Putamen (tissue), 1 donor: ENCODE measurements at regions not wholly inside any gene's neighbourhood (a gene's known extent, or its start where the extent isn't known, plus 50 kb on each side); places are given as distances from the start of the nearest gene placed in this dataset.
A peak's percentile ranks its signal among the peaks of the same experiment; 100 is the strongest.
"Not testable (repeated sequence)": the region's sequence is repeated elsewhere in the genome, so short reads cannot be mapped to it uniquely, and the experiment has no call there.

ENCODE experiments used
- DNase-seq: peaks from one replicate; pipeline ENCODE4 v3.0.0-alpha.2; 2016; ENCODE audit warnings: low spot score

DNA sequence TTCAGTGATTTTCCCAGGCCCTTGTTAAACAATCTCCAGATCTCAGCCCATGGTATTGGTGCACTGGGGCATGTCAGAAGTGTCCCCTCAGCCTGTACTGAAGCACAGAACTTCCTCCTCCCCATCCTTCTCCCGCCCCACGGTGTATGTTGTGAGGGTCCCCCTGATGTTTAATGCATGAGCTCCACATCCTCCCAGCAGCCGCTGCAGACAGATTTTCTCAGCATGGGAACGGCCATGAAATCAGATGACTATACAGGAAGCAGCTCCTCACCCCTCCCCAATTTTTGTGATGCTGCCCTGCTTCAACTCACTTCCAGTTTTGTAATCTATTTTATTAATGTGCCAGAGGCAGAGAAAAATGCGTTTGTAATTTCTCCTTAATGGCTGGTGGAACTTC, 406.0 kb downstream of the MIAT start:
- no peak for DNase-seq

DNA sequence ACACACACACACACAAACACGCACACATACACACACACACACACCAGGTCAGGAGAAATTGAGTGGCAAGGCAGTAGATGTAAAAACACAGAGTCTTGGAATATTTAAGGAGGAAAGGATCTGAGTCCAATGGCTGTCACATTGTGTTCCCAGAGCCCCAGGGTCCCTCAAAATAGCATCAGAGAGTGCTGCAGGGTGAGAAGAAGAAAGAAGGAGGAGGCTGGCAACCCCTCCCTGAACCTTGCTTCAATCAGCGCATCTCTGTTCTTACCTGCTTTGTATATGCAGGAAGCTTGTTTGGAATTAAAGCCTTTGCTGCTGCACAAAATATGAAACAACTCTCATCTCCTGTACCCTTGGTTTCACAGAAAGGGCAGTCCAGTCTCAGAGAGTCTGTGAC, 406.5 kb downstream of the MIAT start:
- DNase-seq, result no peak

DNA sequence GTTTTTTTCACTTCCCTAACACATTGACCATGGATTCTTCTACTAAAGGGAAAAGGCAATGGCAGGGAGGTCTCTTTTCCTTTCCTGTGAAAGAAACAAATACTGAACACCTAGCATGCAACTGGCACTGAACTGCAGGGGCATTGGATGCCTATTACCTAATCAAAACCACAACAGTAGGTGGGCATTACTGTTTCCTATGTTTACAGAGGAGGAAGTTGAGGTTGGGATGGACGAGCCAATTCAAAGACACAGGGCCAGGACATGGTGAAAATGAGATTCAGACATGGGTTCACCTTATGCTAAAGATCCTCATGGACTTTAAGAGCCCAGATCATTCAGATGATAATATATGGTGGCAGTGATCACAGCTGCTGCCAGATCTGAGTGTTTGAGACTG, 407.0 kb downstream of the MIAT start:
- DNase-seq, result no peak

DNA sequence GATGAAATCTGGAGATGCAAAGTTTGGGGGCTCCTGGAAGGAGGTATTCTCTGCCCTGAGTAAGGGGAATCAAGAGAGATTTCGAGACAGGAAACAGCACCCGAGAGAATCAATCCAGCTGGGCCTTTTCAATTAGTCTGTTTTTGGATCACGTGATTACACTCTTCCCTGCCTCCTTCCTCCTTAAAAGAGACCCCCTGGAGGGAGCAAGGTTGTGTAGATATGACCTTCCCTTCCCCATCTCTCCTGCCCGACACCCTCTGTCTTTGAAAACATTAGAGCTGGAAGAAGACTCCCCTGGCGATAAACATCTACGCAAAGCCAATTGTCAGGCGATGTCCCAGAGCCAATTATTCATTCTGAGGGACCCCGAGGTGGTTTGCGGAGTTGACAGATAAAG, 407.9 kb downstream of the MIAT start:
- no peak for DNase-seq

DNA sequence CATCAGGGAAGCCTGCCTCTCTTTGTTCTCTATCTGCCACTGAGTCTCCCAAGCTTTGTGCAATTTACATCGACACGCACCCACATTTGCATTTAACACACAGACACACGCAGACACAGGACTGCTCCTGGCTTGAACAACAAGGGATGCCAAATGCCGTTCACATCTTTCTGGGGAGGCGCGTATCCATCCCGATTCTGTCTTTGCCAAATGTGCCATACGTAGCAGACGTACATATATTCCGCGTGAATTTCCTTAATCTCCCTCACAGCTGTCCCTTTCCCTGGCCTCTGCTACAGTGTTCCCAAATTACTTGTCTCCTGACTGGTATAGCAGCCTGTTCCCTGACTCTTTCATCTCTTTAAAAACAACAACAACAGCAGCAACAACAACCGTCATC, 409.5 kb downstream of the MIAT start:
- DNase-seq, result no peak

DNA sequence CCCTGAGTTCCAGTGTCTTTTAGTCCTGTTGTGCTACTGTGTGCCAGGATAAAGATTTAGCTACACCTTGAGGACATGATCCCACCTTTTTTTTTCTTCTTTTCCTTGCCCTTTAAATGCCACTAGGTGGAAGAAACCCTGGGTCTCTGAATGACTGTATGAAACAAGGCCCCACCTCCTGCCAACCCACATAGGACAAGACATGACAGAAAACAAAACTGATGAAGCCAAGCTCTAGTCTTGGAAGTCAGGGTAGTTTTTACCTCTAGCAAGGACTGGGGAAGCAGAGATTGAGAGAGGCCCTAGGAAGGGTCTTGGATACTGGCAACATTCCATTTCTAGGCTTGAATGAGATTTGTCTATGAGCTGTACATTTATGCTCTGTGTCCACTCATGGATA, 410.7 kb downstream of the MIAT start:
- DNase-seq, result no peak

DNA sequence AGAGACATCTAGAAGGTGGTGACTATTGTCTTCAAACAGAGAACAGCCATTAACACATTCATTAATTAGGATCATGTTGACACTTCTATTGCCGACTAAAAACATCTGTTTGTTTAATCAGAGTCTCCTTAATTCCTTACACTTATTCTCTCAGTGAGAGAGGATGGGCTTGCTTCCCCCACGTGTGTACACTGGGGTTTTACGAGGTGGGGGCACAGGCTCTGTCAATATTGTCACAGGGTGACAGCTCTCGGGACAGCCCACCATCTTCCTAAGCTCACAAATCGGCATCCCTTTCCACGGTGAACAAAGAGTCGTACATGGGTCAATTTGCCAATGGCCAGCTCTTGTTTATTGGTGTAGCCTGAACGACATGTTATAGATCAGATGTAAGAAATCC, 413.2 kb downstream of the MIAT start:
- no peak for DNase-seq

DNA sequence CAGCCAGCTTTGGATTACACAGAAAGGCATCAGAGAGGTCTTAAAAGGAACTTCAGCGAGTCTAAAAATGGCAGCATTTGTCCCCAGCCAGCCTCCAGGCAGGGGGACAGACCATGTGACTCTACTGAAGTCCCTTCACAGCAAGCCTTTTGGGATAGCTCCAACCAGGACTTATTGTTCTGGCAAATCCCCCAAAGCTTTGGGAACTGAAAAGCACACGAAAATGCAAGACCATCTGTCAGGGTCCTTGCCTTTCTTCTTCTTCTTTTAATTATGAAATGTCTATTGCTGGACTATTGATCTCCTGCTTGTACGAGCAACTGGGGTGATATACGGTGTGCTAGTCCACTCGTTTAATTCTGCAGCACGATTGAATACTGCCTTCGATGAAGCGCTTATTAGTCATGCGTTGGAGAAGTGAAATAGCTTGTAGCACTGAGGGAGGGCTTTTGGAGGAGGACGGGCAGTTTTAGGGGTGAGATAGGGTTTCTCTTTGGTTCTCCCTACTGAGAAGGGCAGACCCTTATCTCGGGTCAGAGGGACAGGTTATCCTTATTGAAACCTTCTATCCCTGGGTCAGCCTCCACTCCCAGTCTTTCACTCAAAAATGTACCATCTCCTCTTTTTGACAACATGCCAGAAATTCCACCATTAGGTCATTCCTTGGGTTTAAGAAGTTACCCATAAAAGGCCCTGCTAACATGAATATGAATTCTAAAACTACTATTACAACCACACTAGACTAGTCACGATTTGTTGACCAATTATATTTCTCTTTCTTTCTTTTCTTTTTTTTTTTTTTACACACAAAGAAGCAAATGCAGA, 416.4 kb downstream of the MIAT start:
- DNase-seq, result no peak

DNA sequence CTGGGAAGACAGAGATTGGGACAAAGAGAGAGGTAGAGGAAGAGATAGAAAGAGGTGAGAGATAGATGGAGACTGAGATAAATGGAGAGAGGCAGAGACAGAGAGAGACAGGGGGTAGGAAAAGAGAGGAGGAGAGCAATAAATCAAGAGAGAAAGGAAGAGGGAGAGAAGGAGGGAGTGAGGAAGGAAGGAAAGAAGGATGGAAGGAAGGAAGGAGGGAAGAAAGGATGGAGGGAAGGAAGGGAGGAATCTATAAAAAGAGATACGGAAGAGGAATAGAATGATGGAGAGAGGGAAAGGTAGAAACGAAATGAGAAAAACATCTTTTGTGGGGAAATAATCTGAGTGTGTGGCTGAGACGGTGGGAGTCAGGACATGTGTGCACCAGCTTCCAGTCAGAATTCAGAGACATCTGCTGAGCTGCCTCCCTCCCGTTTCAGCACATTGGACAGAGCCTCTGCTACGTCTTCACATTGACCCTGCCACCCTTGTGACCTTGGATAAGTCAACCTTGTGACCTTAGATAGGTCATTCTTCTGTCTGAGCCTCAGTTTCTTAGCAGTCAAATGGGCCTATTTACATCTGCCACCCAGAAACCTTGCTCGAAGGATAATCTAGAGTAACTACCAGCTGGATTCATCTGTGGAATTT, 417.8 kb downstream of the MIAT start:
- DNase-seq, result no peak

DNA sequence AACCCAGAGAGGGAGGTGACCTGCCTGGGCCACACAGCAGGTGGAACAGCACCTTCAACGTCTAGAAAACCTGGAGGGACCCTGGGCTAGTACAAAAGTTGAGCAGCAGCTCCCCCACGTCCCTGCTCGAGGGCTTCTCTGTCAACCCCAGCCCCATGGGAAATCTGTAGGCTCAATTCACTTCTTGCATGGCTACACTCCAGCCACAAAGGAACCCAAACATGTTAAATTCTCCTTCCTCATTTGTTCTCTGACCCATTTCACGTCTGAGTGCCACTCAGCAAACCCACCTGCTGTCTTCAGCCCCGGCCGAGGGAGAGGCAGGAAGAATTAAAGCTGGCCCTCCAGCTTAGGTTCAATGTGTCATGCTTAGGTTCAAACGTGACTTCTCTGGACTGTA, 418.5 kb downstream of the MIAT start:
- no peak for DNase-seq

DNA sequence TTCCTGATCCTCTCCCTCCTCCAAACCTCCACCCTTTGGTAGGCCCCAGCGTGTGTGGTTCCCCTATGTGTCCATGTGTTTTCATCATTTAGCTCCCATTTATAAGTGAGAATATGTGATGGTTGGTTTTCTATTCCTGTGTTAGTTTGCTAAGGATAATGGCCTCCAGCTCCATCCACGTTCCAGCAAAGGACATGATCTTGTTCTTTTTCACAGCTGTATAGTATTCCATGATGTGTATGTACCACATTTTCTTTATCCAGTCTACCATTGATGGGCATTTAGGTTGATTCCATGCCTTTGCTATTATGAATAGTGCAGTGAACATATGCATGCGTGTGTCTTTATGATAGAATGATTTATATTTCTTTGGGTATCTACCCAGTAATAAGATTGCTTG, 420.7 kb downstream of the MIAT start:
- DNase-seq, result not testable (repeated sequence)

DNA sequence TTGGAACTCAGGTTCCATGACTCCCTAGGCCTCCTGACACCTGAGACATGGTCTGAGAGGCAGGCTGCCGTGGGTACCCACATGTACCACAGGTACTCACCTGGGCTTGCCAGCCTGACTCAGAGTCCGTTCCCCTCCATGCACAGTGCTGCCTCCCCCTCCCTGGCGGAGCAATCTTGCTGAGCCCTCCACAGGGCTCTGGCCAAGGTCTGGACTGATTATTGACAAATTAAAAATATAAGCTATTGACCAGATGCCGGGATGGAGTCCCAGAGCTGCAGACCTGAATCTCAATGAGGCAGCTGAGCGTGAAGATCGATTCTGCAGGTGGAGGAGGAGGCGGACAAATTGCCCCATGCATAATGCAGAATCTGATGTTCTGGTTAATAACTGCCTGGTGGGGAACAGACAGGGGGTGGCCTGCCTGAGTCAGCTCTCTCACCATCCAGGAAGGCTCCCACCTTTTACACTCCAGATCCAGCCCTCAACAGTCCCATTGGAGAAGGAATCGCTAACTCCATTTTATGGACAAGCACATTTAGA, 422.7 kb downstream of the MIAT start:
- DNase-seq, result no peak

DNA sequence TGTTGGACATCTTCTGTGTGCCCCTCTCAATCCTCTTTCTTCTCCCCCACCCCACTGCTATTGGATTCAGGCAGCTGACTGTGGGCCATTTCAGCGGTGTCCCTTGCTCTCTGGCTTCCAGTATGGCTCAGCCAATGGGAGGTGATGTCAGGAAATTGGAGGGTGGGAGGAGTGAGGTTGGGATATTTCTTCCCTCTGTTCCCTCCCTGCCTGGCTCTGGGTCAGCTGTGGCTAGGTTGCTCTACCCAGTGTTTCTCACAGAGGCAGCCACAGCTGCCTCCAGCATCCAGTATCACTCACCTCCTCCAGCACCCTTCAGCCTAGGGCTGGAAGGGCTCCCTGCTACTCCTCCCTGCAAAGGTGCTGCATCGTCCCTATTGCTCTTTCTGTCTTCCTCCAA, 423.5 kb downstream of the MIAT start:
- DNase-seq, result no peak

DNA sequence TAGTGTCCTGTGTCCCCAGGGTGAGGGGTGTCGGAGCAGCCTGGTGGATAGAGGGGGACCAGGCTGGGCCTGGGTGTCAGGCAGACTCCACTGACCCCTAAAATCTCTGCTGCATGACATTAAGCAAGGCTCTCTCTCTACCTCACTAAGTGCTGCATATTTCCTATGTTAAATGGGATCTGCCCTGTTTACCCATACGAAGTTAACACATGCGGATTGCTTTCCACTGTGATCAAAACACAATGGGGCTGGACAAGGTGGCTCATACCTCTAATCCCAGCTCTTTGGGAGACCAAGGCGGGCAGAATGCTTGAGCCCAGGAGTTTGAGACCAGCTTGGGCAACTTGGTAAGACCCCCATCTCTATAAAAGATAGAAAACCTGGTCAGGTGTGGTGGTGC, 426.2 kb downstream of the MIAT start:
- DNase-seq, result no peak

DNA sequence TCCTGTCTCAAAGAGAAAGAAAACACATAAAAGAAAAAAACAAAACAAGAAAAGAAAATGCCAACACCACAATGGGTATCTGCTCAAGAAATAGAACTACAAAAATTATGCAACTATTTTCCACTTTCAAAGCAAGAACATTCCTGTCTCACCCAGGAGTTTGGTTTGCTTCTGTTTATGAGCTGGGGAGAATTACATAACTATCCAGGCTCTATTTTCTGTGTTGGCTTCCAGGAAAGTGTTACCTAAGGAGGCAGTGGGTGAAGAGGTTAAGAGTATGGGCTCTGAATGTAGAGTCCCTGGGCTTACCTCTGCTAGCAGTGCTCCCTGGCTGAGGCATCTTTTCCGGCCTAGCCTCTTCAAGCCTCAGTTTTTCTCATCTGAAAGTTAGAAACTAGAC, 426.7 kb downstream of the MIAT start:
- DNase-seq, result no peak

DNA sequence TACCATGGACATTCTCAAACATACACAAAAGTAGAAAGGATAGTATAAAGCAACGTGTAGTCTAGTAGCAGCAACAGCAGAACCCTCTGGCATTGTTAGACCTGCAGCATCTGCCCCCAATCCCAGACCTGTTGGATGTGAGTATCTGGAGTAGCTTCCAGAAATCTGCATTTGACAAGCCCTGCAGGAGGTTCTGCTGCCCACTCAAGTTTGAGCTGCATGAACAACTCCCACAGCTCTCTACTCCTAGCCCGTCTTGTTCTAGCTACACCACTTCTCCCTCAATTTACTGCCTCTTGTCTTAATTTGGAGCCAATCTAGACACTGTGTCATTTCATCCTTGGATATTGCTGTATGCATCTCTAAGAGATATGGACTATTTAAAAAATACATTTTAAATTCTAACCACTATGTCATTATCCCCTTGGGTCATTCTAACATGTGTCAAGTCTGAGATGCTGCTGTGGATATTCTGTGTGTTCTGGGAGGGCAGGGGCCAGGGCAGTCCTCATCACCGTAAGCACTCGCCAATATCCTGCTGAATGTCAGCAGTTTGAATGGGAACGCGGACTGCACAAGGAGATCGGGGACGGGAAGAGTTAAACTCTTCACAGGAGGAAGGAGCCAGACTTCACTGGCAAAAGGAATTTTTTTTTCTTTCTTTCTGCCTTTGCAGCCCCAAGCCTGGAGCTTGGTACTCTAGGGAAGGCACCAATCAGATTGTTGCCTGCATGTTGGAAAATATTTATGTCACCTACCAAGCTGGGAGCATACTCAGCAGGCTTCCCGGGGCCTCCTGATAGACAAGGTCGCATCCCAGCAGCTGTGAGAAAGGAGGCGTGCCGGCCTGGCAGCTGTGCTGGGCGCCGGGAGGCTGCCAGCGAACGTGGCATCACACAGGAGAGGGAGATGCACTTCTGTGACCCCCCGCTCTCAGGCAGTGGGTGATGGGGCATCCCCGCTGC, 429.0 kb downstream of the MIAT start:
- DNase-seq, result peak; percentile 61

DNA sequence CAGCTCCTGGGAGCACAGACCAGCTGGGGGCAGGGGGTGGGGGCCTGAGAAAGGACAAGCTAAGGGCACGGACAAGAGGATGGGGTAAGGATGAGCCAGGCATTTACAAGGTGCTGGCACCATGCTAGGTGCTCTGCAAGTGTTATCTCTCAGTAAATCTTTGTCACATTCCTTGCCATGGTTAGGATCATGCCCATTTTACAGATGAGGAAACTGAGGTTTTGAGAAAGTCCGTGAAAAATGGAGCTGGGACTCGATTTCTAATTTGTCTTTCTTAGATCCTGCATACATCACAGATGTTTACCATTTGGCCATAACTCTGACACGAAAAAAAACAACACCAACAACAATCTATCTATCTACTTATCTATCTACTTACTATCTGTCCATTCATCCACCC, 429.7 kb downstream of the MIAT start:
- DNase-seq, result no peak

DNA sequence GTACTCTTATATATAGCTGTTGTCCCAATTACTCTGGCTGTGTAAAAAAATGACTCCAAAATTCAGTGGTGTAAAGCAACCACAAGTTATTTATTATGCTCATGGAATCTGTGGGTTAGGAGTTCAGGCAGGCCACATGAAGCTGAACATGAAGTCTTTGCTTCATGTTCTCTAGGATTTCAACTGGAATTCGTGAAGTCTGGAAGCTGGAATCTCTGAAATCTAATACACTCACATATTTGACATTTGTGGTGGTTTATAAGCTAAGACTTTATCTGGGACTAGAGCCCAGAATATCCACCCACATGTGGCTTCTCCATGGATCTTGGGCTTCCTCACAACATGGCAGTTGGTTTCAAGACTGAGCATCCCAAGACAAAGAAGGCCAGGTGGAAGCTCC, 430.6 kb downstream of the MIAT start:
- no peak for DNase-seq

DNA sequence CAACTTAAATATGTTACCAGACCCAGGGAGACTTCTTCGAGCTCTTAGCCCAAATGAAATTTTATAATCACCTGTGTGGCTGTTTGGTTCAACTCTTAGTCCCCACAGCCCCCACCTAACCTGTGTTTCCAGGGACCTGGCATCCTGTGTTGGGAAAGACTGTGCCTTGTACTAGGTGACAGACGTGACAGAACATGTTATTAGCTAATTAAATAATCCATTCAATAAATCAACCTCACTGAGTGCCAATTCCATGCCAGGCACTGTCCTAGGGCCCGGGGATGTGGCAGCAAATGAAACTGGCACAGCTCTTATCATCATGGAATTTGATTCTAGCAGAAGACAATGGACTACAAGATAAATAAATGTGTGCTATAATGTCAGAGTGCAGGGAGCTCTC, 431.9 kb downstream of the MIAT start:
- DNase-seq, result no peak

DNA sequence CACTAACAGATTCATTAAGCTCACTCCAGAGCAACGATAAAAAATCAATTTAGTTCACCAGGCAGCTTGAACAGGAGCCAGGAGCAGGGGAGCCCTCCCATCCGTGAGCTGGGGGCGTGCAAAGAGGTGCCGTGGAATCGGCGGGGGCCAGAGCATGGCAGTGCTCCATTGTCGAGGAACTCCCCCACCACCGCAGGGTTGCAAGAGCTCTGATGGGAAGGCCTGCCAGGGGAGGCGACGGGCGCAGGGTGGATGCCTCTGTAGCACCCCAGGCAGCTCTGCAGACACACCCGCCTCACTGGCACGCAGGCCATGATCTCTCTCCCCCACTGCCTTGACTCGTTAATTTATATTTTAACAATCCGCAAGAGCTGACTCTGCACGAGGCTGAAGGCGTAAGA, 433.2 kb downstream of the MIAT start:
- DNase-seq, result peak; percentile 81

DNA sequence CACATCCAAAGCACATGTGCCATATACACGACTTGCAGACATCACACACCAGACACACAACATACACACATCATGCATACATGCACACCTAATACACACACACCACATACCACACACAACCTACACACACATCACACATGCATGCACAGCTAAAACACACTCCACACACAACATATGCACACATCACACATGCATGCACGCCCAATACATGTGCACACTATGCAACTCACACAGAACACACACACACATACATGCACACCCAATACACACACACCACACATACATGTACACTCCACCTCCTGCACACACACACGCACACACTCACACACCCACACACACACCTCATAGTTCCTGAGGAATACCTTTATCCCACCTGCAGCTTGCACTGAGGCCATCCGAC, 436.0 kb downstream of the MIAT start:
- DNase-seq, result no peak

DNA sequence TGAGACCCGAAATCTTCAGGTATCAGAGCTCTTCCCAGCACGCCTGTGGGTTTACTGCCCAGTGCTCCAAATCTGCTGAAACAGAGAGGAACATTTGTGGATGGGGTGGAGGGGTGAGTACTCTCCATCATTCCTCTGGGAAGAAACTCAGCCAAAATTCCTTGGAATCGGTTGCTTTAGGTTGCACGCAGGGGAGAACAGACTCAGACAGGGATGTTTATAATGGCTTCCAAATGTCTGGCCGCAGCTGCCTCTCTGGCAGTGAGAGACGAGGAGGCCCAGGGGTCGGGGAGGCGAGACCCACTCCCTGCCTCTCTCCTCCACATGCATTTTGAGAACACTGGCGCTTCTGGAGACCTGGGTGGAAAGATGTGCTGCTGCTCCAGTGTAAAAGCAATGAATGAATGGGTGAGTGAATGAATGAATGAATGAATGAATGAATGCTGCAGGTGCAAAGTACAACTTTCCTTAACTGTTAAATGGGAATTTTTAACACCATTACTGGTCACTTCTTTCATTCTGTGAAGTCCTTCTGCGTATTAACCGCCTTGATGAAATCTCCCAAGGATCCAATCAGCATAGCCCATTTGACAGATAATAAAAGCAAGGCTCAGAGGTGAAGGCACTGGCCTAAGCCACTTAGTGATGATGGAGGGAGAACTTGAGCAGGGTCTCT, 437.4 kb downstream of the MIAT start:
- no peak for DNase-seq
